ENCODE measurements at regions not wholly inside any gene's neighbourhood (a gene's known extent, or its start where the extent isn't known, plus 50 kb on each side); places are given as distances from the start of the nearest gene placed in this dataset.

DNA sequence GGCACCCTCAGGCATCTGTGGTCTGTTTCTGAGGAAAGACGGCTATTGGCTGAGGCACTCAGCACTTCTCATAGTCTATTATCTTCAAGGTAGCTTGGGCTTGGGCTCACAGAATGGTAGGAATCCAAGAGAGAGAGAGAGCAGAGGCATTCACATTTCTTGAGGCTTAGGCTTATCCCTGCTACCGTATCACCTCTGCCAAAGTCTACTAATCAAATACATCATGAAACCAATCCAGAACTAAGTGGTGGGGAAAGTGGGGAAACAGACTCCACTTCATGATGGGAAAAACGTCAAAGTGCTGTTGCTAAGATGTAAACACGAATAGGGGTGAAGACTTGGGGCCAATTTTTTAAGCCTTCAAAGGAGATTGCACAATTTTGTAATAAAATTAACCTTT lies 271.1 kb upstream of the SEMA3D start (continued):
- TF ChIP-seq CTBP2 (IDR thresholded peaks at IDR 0.05; ENCODE audit: borderline replicate concordance, insufficient read depth, insufficient read length, low read length) (no peak), EP300 (IDR thresholded peaks at IDR 0.05; ENCODE audit: borderline replicate concordance in 1 of 2, low read depth in 2 of 2, low read length in 2 of 2) (no peak), POU5F1 (IDR thresholded peaks at IDR 0.05; ENCODE audit: low read depth, low read length) (no peak), ATF2 (IDR thresholded peaks at IDR 0.05; ENCODE audit: low read length) (no peak)

Data from H1 (cell line).